ENCODE measurements at regions not wholly inside any gene's neighbourhood (a gene's known extent, or its start where the extent isn't known, plus 50 kb on each side); places are given as distances from the start of the nearest gene placed in this dataset.

DNA sequence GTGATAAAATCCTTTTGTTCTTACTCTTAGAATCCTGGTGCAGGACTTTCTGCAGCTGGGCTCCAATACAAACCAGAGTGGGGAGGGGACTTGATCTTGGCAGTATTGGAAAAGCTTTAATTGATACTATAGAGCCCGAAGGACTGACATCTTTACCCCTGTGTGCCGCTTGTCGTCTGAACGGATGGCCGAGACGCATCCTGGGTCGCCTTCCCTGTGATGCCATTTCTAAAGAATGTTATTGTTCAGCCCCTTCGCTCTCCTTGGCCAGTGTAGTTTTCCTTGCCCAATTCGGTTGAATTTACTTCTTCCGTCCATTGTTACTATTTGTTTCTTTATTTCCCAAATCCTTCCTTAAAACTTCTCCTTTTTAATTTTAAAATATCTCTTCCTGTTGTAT lies 80.9 kb downstream of the CLDN34 start:
- no peak for DNase-seq

GRCh38 chrX:10048707-10049106 lies 81.5 kb downstream of the CLDN34 start:
- no peak for DNase-seq

DNA sequence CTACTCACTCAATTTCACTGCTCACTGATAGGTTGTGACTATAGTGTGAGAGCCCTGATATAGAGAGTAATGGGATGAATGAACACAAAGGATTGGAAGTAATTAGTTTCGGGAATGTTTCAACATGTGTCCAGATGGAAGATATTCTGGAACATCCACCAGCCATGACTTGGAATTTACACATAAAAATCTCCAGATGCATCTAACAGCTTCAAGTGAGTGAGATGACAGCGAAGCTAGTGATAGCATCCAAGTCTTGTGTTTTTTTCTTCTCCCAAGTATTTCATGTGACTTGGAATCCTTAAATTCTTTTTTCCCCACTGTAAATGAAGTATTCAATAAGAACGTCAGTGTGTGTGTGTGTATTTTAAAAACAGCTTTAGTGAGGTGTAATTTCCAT lies 82.1 kb downstream of the CLDN34 start:
- DNase-seq, result no peak

DNA sequence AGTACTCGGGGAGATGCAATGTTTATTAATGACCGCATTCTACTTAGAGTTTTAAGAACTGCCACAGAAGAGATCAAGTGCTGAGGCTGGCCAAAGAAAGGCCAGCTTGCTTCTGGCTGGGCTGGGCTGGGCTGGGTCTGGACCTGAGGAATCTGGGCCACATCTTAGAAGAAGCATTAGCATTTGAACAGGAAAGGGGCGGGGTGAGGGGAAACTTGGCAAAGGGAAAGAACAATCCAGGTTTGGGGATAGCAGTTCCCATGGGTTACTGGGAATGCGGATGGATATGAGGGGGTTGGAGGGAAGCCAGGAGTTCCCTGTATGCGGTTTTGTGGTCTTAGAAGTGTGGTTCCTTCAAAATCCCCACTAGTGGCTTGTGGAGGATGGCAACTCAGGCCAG lies 83.3 kb downstream of the CLDN34 start:
- no peak for DNase-seq

- no peak for DNase-seq
Observed at GRCh38 chrX:10051866-10052480, 84.8 kb downstream of the CLDN34 start.

GRCh38 chrX:10052906-10053625 lies 85.9 kb downstream of the CLDN34 start:
- DNase-seq, result no peak

- DNase-seq, result no peak
Observed at GRCh38 chrX:10054396-10054795, 87.2 kb downstream of the CLDN34 start.

DNA sequence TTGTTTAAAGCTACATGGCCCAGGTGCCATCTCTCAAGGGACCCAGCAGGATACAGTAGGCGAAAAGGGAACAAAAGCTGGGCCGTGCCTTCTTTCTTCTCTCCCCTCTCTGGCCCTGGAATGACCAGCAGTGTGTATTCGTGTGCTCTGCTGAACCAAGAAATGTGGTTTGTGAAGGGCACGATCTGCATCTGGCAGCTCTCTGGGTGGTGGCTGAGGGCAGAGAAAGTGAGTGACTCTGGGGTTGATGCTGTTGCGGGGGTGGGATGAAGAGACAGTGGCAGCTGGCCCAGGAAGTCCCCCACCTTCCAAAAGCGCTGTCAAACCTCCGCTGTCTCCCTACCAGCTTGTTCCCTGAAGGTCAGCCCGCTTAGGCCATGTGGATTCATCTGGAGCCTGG lies 88.3 kb downstream of the CLDN34 start:
- no peak for DNase-seq

- no peak for DNase-seq
Observed at GRCh38 chrX:10062352-10062751, 94.4 kb upstream of the CLCN4 start.

DNA sequence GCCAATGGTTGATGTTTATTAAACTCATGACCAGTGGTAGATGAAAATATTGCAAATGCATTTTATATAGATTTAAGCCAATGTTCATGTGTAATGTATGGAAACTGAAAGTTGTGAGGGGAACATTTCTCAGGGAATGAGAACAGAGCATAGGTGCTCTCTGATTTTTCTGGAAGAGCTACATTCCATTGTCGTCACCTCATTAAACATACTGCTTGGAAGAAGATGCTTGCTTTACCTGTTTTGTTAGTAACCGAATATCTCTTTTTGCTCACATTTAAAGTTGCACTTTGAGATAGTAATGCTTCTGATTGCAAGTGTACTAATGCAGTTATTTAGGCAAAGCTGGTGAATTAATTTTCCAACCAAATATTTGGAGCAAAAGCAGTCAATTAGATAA lies 93.8 kb upstream of the CLCN4 start:
- no peak for DNase-seq

- DNase-seq, result no peak
Observed at GRCh38 chrX:10064736-10065135, 92.0 kb upstream of the CLCN4 start.

DNA sequence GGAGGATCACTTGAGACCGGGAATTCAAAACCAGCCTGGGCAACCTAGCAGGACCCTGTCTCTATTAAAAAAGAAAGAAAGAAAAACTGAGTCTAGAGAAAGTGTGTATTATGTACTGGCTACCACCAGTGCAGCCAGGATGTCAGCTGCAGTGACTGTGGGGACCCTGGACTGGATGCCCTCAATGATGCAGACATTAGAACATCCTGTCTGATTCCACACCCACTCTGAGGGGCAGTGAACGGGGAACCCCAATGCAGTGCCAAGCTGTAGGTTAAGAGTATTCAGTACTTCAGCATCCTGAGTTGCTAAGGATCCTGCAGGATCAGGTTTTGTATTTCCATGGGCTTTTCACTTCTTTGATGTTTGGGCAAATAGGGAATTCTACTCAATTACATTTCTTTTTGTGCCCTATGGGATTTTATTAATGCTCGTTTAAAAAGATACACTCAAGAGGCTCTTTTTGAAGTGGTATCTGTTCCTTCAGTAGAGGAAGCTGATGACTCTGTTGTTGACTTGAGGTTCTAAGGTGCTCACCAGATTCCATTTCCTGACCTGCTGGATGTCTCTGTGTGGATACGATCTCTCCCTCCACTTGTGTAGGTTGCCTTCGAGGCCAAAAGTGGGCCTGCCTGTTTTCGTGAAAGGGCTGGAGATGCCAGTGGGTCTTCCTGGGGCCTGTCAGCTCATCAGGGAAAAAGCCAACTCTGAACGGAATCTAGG lies 85.9 kb upstream of the CLCN4 start:
- DNase-seq, result no peak

GRCh38 chrX:10071451-10072144 lies 85.2 kb upstream of the CLCN4 start:
- no peak for DNase-seq

GRCh38 chrX:10072786-10073568 lies 83.8 kb upstream of the CLCN4 start:
- no peak for DNase-seq

GRCh38 chrX:10073671-10074070 lies 83.1 kb upstream of the CLCN4 start:
- no peak for DNase-seq

DNA sequence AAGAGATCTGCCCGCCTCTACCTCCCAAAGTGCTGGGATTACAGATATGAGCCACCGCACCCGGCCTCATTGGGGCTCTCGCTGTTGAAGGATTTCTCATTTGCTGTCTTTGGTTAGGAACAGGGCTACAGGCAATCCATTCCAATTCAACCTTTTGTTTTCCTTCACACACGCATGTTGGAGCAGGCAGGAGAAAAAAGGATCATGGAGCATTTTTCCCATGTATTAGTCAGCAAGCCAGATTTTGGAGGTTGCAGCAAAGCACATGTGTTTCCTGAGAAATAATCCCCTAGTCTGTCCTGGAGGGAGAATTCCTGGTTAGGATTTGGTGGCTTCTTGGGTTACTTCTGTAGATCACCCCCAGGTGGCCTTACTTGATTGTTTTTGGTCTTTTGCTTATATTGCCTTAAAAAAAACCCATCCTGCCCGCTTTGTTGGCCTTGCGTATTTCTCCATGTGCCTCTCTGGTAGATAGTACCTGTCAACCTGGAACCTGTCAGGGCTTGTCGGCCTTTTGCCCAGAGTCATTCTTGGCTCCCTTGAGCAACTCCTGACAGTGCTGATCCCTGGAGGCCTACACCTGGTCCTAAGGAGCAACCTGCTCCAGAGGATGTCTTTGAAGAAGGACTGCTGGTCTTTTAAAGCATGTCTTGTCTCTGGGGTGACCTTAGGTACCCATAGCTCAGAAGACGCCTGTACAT lies 82.4 kb upstream of the CLCN4 start:
- DNase-seq, result no peak

DNA sequence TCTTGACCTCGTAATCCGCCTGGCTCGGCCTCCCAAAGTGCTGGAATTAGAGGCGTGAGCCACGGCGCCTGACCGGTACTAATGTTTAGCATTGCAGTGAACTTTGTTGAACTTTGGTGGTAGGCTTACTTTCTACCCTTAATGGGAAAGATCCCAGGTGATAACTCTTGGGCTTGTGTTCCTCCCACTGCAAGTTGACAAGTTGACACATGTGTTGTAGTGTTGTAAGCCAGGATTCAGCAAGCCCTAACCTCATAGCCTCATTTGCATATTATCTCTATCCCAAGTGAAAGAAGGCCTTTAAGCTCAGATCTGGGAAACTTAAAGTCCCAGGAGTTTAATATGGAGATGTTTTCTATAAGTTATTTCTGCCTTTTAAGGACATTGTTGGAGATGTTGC lies 80.0 kb upstream of the CLCN4 start:
- DNase-seq, result no peak

- no peak for DNase-seq
Observed at GRCh38 chrX:10077425-10078188, 79.2 kb upstream of the CLCN4 start.

DNA sequence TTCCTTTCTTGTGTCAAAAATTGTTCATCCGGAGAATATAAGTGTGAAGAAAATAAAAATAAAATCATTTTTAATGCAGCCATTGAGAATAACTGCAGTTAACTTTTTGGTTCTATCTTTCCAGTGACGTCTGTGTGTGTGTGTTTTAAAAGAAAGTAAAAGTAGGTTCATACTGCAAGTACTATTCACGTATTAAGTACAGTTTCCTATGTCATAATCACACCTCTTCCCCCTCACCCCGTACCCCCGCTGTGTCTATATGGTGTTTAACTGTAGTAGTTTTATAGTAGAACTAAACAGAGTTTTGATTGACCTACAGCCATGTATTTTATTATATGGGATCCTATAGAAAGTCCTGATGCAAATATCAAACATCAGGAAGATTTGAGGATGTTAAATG lies 78.5 kb upstream of the CLCN4 start:
- no peak for DNase-seq

GRCh38 chrX:10079231-10079630 lies 77.5 kb upstream of the CLCN4 start:
- no peak for DNase-seq

DNA sequence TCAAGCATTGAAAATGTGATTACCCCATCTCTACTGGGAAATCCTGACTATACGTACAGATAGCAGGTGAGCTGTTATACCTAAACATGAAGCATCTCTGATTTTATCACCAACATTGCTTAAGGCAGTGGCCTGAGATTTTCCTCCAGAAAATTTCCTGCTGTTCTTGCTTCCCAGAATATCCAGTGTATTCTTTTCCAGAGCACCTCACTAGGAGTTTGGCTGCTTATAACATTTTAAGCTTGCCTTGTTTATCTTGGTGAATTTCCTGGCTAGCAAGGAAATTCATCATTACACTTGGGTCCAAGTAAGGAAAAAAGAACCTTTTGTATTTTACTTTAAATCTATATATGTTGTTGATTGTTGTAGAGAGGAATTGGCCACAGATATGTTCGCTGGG lies 73.0 kb upstream of the CLCN4 start:
- no peak for DNase-seq
